ENCODE measurements at regions not wholly inside any gene's neighbourhood (a gene's known extent, or its start where the extent isn't known, plus 50 kb on each side); places are given as distances from the start of the nearest gene placed in this dataset.

- DNase-seq (ENCODE audit: low read depth) = no peak
Observed at GRCh38 chr6:153787341-153787606, 251.8 kb upstream of the OPRM1 start.

- DNase-seq (ENCODE audit: low read depth) = no peak
Observed at GRCh38 chr6:153781306-153781705, 257.7 kb upstream of the OPRM1 start.

- no peak for DNase-seq (ENCODE audit: low read depth)
Observed at GRCh38 chr6:153780011-153780410, 259.0 kb upstream of the OPRM1 start.

GRCh38 chr6:153778216-153778615, 260.8 kb upstream of the OPRM1 start:
- no peak for DNase-seq (ENCODE audit: low read depth)

GRCh38 chr6:153771577-153771976, 267.5 kb upstream of the OPRM1 start:
- no peak for DNase-seq (ENCODE audit: low read depth)

GRCh38 chr6:153767127-153767526, 271.9 kb upstream of the OPRM1 start:
- DNase-seq (ENCODE audit: low read depth) = no peak

- DNase-seq (ENCODE audit: low read depth) = no peak
Observed at GRCh38 chr6:153758516-153758915, 280.5 kb upstream of the OPRM1 start.

GRCh38 chr6:153735761-153736160, 303.3 kb upstream of the OPRM1 start:
- DNase-seq (ENCODE audit: low read depth) = no peak

GRCh38 chr6:153729189-153729588, 309.9 kb upstream of the OPRM1 start:
- no peak for DNase-seq (ENCODE audit: low read depth)

- DNase-seq (ENCODE audit: low read depth) = no peak
Observed at GRCh38 chr6:153727885-153728284, 311.2 kb upstream of the OPRM1 start.

GRCh38 chr6:153725456-153725855, 313.6 kb upstream of the OPRM1 start:
- no peak for DNase-seq (ENCODE audit: low read depth)

- DNase-seq (ENCODE audit: low read depth) = no peak
Observed at GRCh38 chr6:153720732-153721131, 318.3 kb upstream of the OPRM1 start.

GRCh38 chr6:153705429-153705828, 333.6 kb upstream of the OPRM1 start:
- DNase-seq (ENCODE audit: low read depth) = no peak

- no peak for DNase-seq (ENCODE audit: low read depth)
Observed at GRCh38 chr6:153702671-153703070, 336.4 kb upstream of the OPRM1 start.

- no peak for DNase-seq (ENCODE audit: low read depth)
Observed at GRCh38 chr6:153698637-153699036, 340.4 kb upstream of the OPRM1 start.

GRCh38 chr6:153698001-153698400, 341.0 kb upstream of the OPRM1 start:
- no peak for DNase-seq (ENCODE audit: low read depth)

GRCh38 chr6:153677522-153677921, 361.5 kb upstream of the OPRM1 start:
- no peak for DNase-seq (ENCODE audit: low read depth)

GRCh38 chr6:153673750-153674149, 365.3 kb upstream of the OPRM1 start:
- DNase-seq (ENCODE audit: low read depth) = no peak

- DNase-seq (ENCODE audit: low read depth) = no peak
Observed at GRCh38 chr6:153673225-153673624, 365.8 kb upstream of the OPRM1 start.

- DNase-seq (ENCODE audit: low read depth) = no peak
Observed at GRCh38 chr6:153670403-153671026, 368.5 kb upstream of the OPRM1 start.

- no peak for DNase-seq (ENCODE audit: low read depth)
Observed at GRCh38 chr6:153668758-153669157, 370.3 kb upstream of the OPRM1 start.

GRCh38 chr6:153662982-153663381, 376.1 kb upstream of the OPRM1 start:
- no peak for DNase-seq (ENCODE audit: low read depth)

- DNase-seq (ENCODE audit: low read depth) = no peak
Observed at GRCh38 chr6:153645326-153645725, 393.7 kb upstream of the OPRM1 start.

GRCh38 chr6:153644000-153644399, 395.0 kb upstream of the OPRM1 start:
- no peak for DNase-seq (ENCODE audit: low read depth)

GRCh38 chr6:153634416-153634815, 404.6 kb upstream of the OPRM1 start:
- DNase-seq (ENCODE audit: low read depth) = no peak
